ENCODE measurements at regions not wholly inside any gene's neighbourhood (a gene's known extent, or its start where the extent isn't known, plus 50 kb on each side); places are given as distances from the start of the nearest gene placed in this dataset.

- H3K9me1 ChIP-seq (ENCODE audit: control insufficient read depth, extremely low read depth, insufficient read depth, low read length), result no peaks in the 10 kb centered on the region
Observed at GRCh38 chrX:38890963-38891362, 89.7 kb downstream of the MID1IP1 start.

DNA sequence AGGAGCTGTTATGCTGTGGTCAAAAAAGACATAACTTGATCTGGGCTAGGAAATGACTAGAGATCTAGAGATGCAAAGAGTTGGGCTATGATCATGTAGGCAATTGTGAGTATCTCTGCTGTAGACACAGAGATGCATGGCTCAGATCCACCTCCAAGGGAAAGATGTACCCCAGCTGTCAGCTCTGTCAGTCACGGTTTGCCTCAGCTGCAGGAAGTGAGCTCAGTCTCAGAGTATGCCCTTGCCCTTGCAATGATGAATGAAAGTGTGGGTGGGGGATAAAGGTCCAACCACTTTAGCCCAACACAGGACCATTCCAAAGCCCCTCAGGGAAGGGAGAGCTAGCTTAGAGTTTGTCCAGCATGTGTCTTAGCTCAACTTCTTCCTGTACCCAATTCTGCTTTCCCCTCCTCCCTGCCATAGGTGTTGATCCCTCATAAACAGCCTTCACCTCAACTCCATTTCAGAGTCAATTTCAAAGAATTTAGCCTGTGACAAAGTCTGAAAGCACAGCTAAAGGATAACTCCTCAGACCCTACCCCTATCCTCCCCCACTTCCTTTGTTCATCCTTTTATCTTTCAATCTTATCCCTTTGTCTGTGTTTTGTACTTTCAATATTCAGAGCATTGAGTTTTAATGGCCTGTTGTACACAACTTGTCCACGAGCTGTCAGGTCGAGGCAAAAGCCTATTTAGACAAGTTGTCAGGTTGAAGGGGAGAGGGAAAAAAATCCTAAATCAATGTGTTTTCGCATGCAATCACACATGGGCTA lies 90.6 kb downstream of the MID1IP1 start:
- FAIRE-seq, result no peak
- Histone ChIP-seq H3K79me2 (ENCODE audit: control insufficient read depth, insufficient read depth, low read length) (no peaks in the 10 kb centered on the region), H3K9me1 (ENCODE audit: control insufficient read depth, extremely low read depth, insufficient read depth, low read length) (no peaks in the 10 kb centered on the region), H3K4me2 (ENCODE audit: control insufficient read depth, extremely low read depth, insufficient read depth, low read depth, low read length) (no peak overlapping the region), H3K9ac (ENCODE audit: control insufficient read depth, extremely low read depth, insufficient read depth, low read length) (no peak overlapping the region), H2AFZ (ENCODE audit: control insufficient read depth, low read length) (no peak overlapping the region), H3K4me1 (ENCODE audit: control insufficient read depth, extremely low read depth, insufficient read depth, low read length) (peaks cover 4% of the 10 kb centered on the region), H3K36me3 (ENCODE audit: control insufficient read depth in 2 of 2, extremely low read depth in 1 of 2, insufficient read depth in 2 of 2, low read length in 2 of 2) (no peaks in the 10 kb centered on the region), H4K20me1 (ENCODE audit: control insufficient read depth, extremely low read depth, insufficient read depth, low read length) (no peaks in the 10 kb centered on the region), H3K27ac (ENCODE audit: control insufficient read depth, insufficient read depth, low read length) (no peak overlapping the region), H3K4me3 (ENCODE audit: control insufficient read depth in 2 of 3, extremely low read depth in 1 of 3, insufficient read depth in 2 of 3, low read depth in 1 of 3, low read length in 3 of 3) (no peak overlapping the region), H3K27me3 (ENCODE audit: control insufficient read depth, extremely low read depth, insufficient read depth, low read length) (no peaks in the 10 kb centered on the region), H3K9me3 (ENCODE audit: control insufficient read depth, low read depth, low read length) (no peaks in the 10 kb centered on the region)
- no peak for TF ChIP-seq EZH2 (IDR thresholded peaks at IDR 0.05; ENCODE audit: low read length)
- TF ChIP-seq CTCF (optimal IDR thresholded peaks at IDR 0.05 in 1 of 3, IDR thresholded peaks at IDR 0.05 in 1 of 3, conservative IDR thresholded peaks at IDR 0.05 in 1 of 3; ENCODE audit: extremely low read depth in 1 of 3, insufficient read depth in 2 of 3, low read length in 3 of 3), result no peak
- DNase-seq (ENCODE audit: low read depth, low spot score), result no peak
- dilution Hi-C loops (cut with MboI; ENCODE audit: extremely low pct_ligation_motif_present, low sequenced_read_pairs), result no loop called here

More at GRCh38 chrX:38890963-38891362, 89.7 kb downstream of the MID1IP1 start:
- no peak for DNase-seq (ENCODE audit: low read depth, low spot score)
- Histone ChIP-seq H3K9me3 (ENCODE audit: control insufficient read depth, low read depth, low read length) (no peaks in the 10 kb centered on the region), H4K20me1 (ENCODE audit: control insufficient read depth, extremely low read depth, insufficient read depth, low read length) (no peaks in the 10 kb centered on the region), H2AFZ (ENCODE audit: control insufficient read depth, low read length) (no peak overlapping the region), H3K4me2 (ENCODE audit: control insufficient read depth, extremely low read depth, insufficient read depth, low read depth, low read length) (no peak overlapping the region), H3K36me3 (ENCODE audit: control insufficient read depth in 2 of 2, extremely low read depth in 1 of 2, insufficient read depth in 2 of 2, low read length in 2 of 2) (no peaks in the 10 kb centered on the region), H3K27me3 (ENCODE audit: control insufficient read depth, extremely low read depth, insufficient read depth, low read length) (no peaks in the 10 kb centered on the region), H3K4me3 (ENCODE audit: control insufficient read depth in 2 of 3, extremely low read depth in 1 of 3, insufficient read depth in 2 of 3, low read depth in 1 of 3, low read length in 3 of 3) (no peak overlapping the region), H3K4me1 (ENCODE audit: control insufficient read depth, extremely low read depth, insufficient read depth, low read length) (peaks cover 4% of the 10 kb centered on the region), H3K79me2 (ENCODE audit: control insufficient read depth, insufficient read depth, low read length) (no peaks in the 10 kb centered on the region), H3K27ac (ENCODE audit: control insufficient read depth, insufficient read depth, low read length) (no peak overlapping the region), H3K9ac (ENCODE audit: control insufficient read depth, extremely low read depth, insufficient read depth, low read length) (no peak overlapping the region)
- dilution Hi-C loops (cut with MboI; ENCODE audit: extremely low pct_ligation_motif_present, low sequenced_read_pairs), result no loop called here
- no peak for FAIRE-seq
- TF ChIP-seq EZH2 (IDR thresholded peaks at IDR 0.05; ENCODE audit: low read length), result no peak
- TF ChIP-seq CTCF (optimal IDR thresholded peaks at IDR 0.05 in 1 of 3, IDR thresholded peaks at IDR 0.05 in 1 of 3, conservative IDR thresholded peaks at IDR 0.05 in 1 of 3; ENCODE audit: extremely low read depth in 1 of 3, insufficient read depth in 2 of 3, low read length in 3 of 3), result no peak

Measured in keratinocyte (primary cell).